CD4-positive, CD25-positive, alpha-beta regulatory T cell (primary cell): ENCODE measurements at regions not wholly inside any gene's neighbourhood (a gene's known extent, or its start where the extent isn't known, plus 50 kb on each side); places are given as distances from the start of the nearest gene placed in this dataset.

Experiments
- ATAC-seq, 2 donors: fragments of 150-1000 bp; cut with Tn5 transposase; one replicate each; pipeline ENCODE4 v1.10.0; 2021; ENCODE audit warnings: low read depth in 2 of 2, moderate number of reproducible peaks in 2 of 2, moderate library complexity in 1 of 2
- DNase-seq, 3 donors: peaks; one replicate each; pipeline versions ENCODE4 v3.0.0 to v3.0.0-alpha.2; 2012 to 2022; ENCODE audit warnings: mixed read lengths in 1 of 3
- H3K27ac ChIP-seq: one replicate; pipeline ENCODE4 v1.7.0; 2013; ENCODE audit warnings: mild to moderate bottlenecking, low read length; ENCODE audit not compliant: insufficient read depth, poor library complexity, severe bottlenecking
- H3K27me3 ChIP-seq: one replicate; pipeline ENCODE4 v1.7.0; 2013; ENCODE audit warnings: low read length; ENCODE audit not compliant: control insufficient read depth, insufficient read depth
- H3K36me3 ChIP-seq: one replicate; pipeline ENCODE4 v1.7.0; 2013; ENCODE audit warnings: mild to moderate bottlenecking, low read length, moderate library complexity; ENCODE audit not compliant: control insufficient read depth, insufficient read depth
- H3K4me1 ChIP-seq: 2 replicates; pipeline ENCODE4 v1.7.0; 2013; ENCODE audit warnings: mild to moderate bottlenecking, low read length; ENCODE audit not compliant: insufficient read depth, control insufficient read depth, poor library complexity, severe bottlenecking
- H3K4me3 ChIP-seq: one replicate; pipeline ENCODE4 v1.7.0; 2013; ENCODE audit warnings: low read depth, mild to moderate bottlenecking, low read length, moderate library complexity
- H3K9me3 ChIP-seq, 2 experiments: 1 replicate in 1 of 2; 2 replicates in 1 of 2; pipeline ENCODE4 v1.7.0; 2013; ENCODE audit warnings: low read length in 2 of 2, mild to moderate bottlenecking in 1 of 2, moderate library complexity in 1 of 2; ENCODE audit not compliant: control insufficient read depth in 2 of 2
- H3K27ac Mint-ChIP-seq, 3 donors: one replicate each; pipeline ENCODE4 v1.8.0; 2020 to 2022; ENCODE audit warnings: mild to moderate bottlenecking in 3 of 3, mixed read lengths in 3 of 3, moderate library complexity in 2 of 3
- H3K27me3 Mint-ChIP-seq: one replicate; pipeline ENCODE4 v1.8.0; 2022; ENCODE audit warnings: mild to moderate bottlenecking, mixed read lengths
- H3K36me3 Mint-ChIP-seq: one replicate; pipeline ENCODE4 v1.8.0; 2020; ENCODE audit warnings: mixed read lengths
- H3K4me1 Mint-ChIP-seq, 4 donors: one replicate each; pipeline ENCODE4 v1.8.0; 2020 to 2022; ENCODE audit warnings: mixed read lengths in 4 of 4, mild to moderate bottlenecking in 1 of 4
- H3K4me3 Mint-ChIP-seq, 4 donors: one replicate each; pipeline ENCODE4 v1.8.0; 2020 to 2022; ENCODE audit warnings: mild to moderate bottlenecking in 4 of 4, mixed read lengths in 4 of 4, moderate library complexity in 3 of 4
- H3K9me3 Mint-ChIP-seq, 7 donors: one replicate each; pipeline ENCODE4 v1.8.0; 2020 to 2022; ENCODE audit warnings: mixed read lengths in 7 of 7, mild to moderate bottlenecking in 3 of 7, moderate library complexity in 2 of 7

- Mint-ChIP-seq H3K27me3 (peaks cover 10% of the 10 kb centered on the region), H3K4me3 (no peak overlapping the region), H3K9me3 (peaks cover 0 to 4% (median 0%) of the 10 kb centered on the region in 7 donors), H3K27ac (no peak overlapping the region), H3K36me3 (no peaks in the 10 kb centered on the region), H3K4me1 (no peaks in the 10 kb centered on the region)
- H3K36me3 ChIP-seq = no peaks in the 10 kb centered on the region
- no peaks in the 10 kb centered on the region for H3K9me3 ChIP-seq
- H3K4me1 ChIP-seq = no peaks in the 10 kb centered on the region
- no peak for ATAC-seq
- no peaks in the 10 kb centered on the region for H3K27me3 ChIP-seq
- DNase-seq = no peak
- no peak overlapping the region for H3K4me3 ChIP-seq
- no peak overlapping the region for H3K27ac ChIP-seq
Measured at GRCh38 chr4:140308366-140309123, 64.9 kb upstream of the SCOC start.

DNA sequence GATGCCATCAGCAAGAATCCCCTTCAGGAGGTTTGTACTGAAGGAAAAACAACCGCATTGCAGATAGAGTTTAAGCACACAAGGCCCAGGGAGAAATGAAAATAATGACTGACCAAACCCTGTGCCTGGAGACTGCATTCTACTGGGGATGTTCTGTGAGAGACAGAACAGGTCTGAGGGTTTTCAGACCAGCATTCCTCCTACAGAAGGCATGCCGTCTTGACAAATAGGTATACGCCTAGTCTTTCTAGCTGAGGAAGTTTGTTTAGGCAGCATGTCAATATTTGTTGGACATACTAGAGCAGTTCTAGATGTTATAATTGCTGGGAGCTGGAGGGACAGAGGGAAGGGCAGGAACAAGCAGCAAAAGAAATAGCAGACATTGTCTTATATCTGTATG, 68.4 kb upstream of the SCOC start:
- Histone ChIP-seq H3K27me3 (no peaks in the 10 kb centered on the region), H3K27ac (no peak overlapping the region), H3K9me3 (no peaks in the 10 kb centered on the region), H3K4me1 (no peaks in the 10 kb centered on the region), H3K36me3 (no peaks in the 10 kb centered on the region), H3K4me3 (no peak overlapping the region)
- Mint-ChIP-seq H3K4me3 (no peak overlapping the region), H3K36me3 (no peaks in the 10 kb centered on the region), H3K4me1 (no peaks in the 10 kb centered on the region), H3K27me3 (peaks cover 9% of the 10 kb centered on the region), H3K9me3 (peaks cover 0 to 4% (median 0%) of the 10 kb centered on the region in 7 donors), H3K27ac (no peak overlapping the region)
- ATAC-seq = no peak
- no peak for DNase-seq

- Mint-ChIP-seq H3K36me3 (no peaks in the 10 kb centered on the region), H3K27ac (no peak overlapping the region)
Measured at GRCh38 chr4:140304346-140304745, 69.1 kb upstream of the SCOC start.

GRCh38 chr4:140302151-140302859, 71.1 kb upstream of the SCOC start:
- ATAC-seq (no peak), DNase-seq (no peak)
- Histone ChIP-seq H3K9me3 (no peaks in the 10 kb centered on the region), H3K4me1 (no peaks in the 10 kb centered on the region), H3K27ac (no peak overlapping the region), H3K36me3 (no peaks in the 10 kb centered on the region), H3K4me3 (no peak overlapping the region), H3K27me3 (no peaks in the 10 kb centered on the region)
- Mint-ChIP-seq H3K9me3 (peaks cover 0 to 4% (median 0%) of the 10 kb centered on the region in 7 donors), H3K27me3 (peaks cover 4% of the 10 kb centered on the region), H3K36me3 (no peaks in the 10 kb centered on the region), H3K4me1 (peaks cover 0 to 2% (median 0%) of the 10 kb centered on the region in 4 donors), H3K4me3 (no peak overlapping the region), H3K27ac (no peak overlapping the region)

More at GRCh38 chr4:140304346-140304745, 69.1 kb upstream of the SCOC start:
- Histone ChIP-seq H3K9me3 (no peaks in the 10 kb centered on the region), H3K4me1 (no peaks in the 10 kb centered on the region), H3K36me3 (no peaks in the 10 kb centered on the region), H3K27ac (no peak overlapping the region), H3K27me3 (no peaks in the 10 kb centered on the region), H3K4me3 (no peak overlapping the region)
- DNase-seq = no peak
- H3K4me1 Mint-ChIP-seq = no peaks in the 10 kb centered on the region
- peaks cover 4% of the 10 kb centered on the region for H3K27me3 Mint-ChIP-seq
- H3K4me3 Mint-ChIP-seq = no peak overlapping the region
- ATAC-seq = no peak
- H3K9me3 Mint-ChIP-seq = peaks cover 0 to 4% (median 0%) of the 10 kb centered on the region in 7 donors

DNA sequence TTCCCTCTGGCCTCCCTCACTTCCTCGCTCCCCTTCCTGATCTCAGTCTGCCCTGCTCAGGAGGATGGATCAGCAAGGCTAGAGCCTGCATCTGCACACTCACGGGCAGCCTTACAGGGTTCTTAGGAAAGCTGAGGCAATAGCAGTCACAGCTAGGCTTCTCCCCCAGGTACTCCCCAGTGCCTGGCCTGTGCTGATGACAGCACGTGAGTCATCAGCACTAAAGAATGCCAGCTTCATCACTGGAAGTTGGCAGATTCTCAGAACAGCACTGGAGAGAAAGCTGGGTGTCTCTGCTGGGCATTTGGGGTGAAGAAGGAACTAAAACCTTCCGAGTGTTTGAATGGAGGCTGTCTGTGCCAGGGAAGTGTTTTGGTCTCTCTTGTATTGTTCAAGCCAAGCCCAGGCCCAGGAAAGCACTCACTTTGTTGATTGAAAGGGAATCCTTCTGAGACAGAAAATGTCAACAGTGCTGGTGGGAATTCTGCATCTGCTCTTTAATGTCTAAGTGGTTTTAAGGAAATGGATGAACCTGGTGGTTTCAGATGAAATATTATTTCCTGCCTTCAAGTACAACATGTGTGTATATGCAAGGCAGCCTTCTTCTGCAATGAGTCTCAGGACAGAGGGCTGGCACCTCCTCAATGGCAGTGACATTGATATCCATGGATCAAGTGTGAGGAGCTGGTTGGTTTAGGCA, 73.0 kb upstream of the SCOC start:
- Mint-ChIP-seq H3K4me3 (no peak overlapping the region), H3K36me3 (no peaks in the 10 kb centered on the region), H3K27me3 (no peaks in the 10 kb centered on the region), H3K27ac (no peak overlapping the region), H3K4me1 (peaks cover 0 to 2% (median 0%) of the 10 kb centered on the region in 4 donors), H3K9me3 (peaks cover 0 to 4% (median 0%) of the 10 kb centered on the region in 7 donors)
- Histone ChIP-seq H3K27ac (no peak overlapping the region), H3K4me1 (no peaks in the 10 kb centered on the region), H3K27me3 (no peaks in the 10 kb centered on the region), H3K36me3 (no peaks in the 10 kb centered on the region), H3K9me3 (no peaks in the 10 kb centered on the region), H3K4me3 (no peak overlapping the region)
- DNase-seq = no peak
- no peak for ATAC-seq

GRCh38 chr4:140298001-140298400, 75.4 kb upstream of the SCOC start:
- H3K9me3 ChIP-seq = no peaks in the 10 kb centered on the region
- no peak overlapping the region for H3K4me3 Mint-ChIP-seq

GRCh38 chr4:140297221-140297570, 76.2 kb upstream of the SCOC start:
- ATAC-seq (no peak), DNase-seq (no peak)
- Mint-ChIP-seq H3K9me3 (no peaks in the 10 kb centered on the region), H3K4me1 (peaks cover 0 to 2% (median 0%) of the 10 kb centered on the region in 4 donors), H3K4me3 (no peak overlapping the region), H3K27ac (no peak overlapping the region), H3K27me3 (no peaks in the 10 kb centered on the region), H3K36me3 (no peaks in the 10 kb centered on the region)
- Histone ChIP-seq H3K27ac (no peak overlapping the region), H3K9me3 (no peaks in the 10 kb centered on the region), H3K27me3 (no peaks in the 10 kb centered on the region), H3K36me3 (no peaks in the 10 kb centered on the region), H3K4me1 (no peaks in the 10 kb centered on the region), H3K4me3 (no peak overlapping the region)

More at GRCh38 chr4:140298001-140298400, 75.4 kb upstream of the SCOC start:
- Histone ChIP-seq H3K4me3 (no peak overlapping the region), H3K27ac (no peak overlapping the region), H3K4me1 (no peaks in the 10 kb centered on the region), H3K36me3 (no peaks in the 10 kb centered on the region), H3K27me3 (no peaks in the 10 kb centered on the region)
- ATAC-seq = no peak
- Mint-ChIP-seq H3K36me3 (no peaks in the 10 kb centered on the region), H3K4me1 (peaks cover 0 to 2% (median 0%) of the 10 kb centered on the region in 4 donors), H3K27me3 (no peaks in the 10 kb centered on the region), H3K9me3 (no peaks in the 10 kb centered on the region), H3K27ac (no peak overlapping the region)
- no peak for DNase-seq
